ENCODE measurements at regions not wholly inside any gene's neighbourhood (a gene's known extent, or its start where the extent isn't known, plus 50 kb on each side); places are given as distances from the start of the nearest gene placed in this dataset.
A peak's percentile ranks its signal among the peaks of the same experiment; 100 is the strongest.
"Not testable (repeated sequence)": the region's sequence is repeated elsewhere in the genome, so short reads cannot be mapped to it uniquely, and the experiment has no call there.

GRCh38 chr22:22052548-22053139 lies 70.1 kb upstream of the TOP3B start:
- not testable (repeated sequence) for DNase-seq

DNA sequence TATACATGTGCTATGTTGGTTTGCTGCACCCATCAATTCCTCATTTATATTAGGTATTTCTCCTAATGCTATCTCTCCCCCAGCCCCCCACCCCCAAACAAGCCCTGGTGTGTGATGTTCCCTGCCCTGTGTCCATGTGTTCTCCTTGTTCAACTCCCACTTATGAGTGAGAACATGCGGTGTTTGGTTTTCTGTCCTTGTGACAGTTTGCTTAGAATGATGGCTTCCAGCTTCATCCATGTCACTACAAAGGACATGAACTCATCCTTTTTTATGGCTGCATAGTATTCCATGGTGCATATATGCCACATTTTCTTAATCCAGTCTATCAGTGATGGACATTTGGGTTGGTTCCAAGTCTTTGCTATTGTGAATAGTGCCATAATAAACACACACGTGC lies 68.4 kb upstream of the TOP3B start:
- not testable (repeated sequence) for DNase-seq

GRCh38 chr22:22050141-22050775 lies 67.7 kb upstream of the TOP3B start:
- DNase-seq: no peak

GRCh38 chr22:22049684-22050083 lies 67.1 kb upstream of the TOP3B start:
- DNase-seq: no peak

GRCh38 chr22:22048981-22049531 lies 66.5 kb upstream of the TOP3B start:
- no peak for DNase-seq

GRCh38 chr22:22048318-22048942 lies 65.8 kb upstream of the TOP3B start:
- no peak for DNase-seq

- DNase-seq: no peak
These were observed 65.2 kb upstream of the TOP3B start for GRCh38 chr22:22047776-22048175.

DNA sequence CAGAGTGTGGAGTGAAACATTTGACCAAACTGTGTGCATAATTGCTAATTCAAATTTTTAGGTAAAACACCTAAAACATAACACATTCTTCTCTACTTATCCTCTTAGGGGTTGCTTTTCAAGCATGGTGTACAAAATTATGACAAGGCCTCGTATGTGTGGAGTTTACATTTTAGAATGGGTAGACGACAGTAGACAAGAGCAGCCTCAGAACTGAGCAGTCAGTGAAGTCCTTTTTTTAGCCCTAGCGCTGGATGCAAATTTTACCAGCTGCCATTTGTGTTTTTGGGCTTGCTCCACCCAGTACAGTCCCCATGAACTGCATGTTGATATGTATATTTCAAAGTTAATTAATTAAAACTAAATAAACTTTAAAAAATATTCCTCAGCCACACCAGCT lies 64.7 kb upstream of the TOP3B start:
- DNase-seq: no peak

DNA sequence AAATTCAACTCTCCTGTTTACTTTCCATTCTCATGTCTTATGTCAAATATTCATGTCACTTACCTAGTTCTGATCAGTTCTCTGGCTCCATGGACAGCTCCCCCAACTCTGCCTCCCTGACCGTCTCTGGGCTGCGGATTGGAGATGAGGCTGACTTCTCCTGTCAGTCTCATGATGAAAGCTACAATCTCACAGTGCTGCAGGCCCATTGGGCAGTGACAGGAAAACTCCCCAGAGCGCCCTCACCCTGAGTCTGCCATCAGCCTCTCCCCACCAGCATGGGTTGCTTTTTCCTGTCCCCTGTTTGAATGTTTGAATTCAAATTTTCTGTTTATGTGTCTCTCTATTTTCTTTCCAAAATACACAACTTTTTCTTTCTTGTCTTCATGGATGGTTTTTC lies 63.8 kb upstream of the TOP3B start:
- DNase-seq: no peak

DNA sequence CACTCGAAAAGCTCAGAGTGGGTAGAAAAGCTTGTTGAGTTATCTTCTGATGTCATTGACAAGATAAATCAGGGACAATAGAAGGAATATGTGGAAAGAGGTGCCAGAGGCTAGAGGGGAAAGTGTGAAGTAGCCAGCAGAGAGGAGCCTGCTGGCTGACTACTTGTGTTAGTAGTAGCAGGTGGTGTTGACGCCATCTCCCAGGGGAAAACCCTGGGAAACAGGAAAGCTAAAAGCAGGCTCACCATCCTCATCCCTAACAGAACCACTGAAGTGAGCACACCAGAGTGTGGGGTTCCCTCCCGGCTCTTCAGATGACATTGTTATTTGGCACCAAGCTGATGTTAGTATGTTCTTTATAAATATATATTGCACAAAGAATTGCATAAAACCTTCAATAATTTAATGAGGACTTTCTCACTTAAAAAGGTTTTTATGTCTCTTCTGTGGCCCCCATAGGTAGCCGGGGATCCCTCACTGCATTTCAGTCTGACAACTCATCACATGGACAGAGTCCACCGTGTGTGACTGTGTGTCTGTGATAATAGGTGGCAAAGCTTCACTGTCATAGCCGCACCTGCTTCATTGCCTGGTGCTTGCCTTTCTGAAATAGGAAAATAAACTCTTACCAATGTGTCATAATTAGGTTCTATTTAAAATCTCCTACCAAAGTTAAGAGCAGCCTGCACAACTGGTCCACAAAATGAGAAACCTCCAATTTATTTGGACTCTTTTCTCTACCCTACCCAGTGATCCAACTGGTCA lies 63.2 kb upstream of the TOP3B start:
- DNase-seq: no peak

GRCh38 chr22:22044153-22044552 lies 61.6 kb upstream of the TOP3B start:
- no peak for DNase-seq

- DNase-seq: no peak
These were observed 60.9 kb upstream of the TOP3B start for GRCh38 chr22:22043296-22044078.

DNA sequence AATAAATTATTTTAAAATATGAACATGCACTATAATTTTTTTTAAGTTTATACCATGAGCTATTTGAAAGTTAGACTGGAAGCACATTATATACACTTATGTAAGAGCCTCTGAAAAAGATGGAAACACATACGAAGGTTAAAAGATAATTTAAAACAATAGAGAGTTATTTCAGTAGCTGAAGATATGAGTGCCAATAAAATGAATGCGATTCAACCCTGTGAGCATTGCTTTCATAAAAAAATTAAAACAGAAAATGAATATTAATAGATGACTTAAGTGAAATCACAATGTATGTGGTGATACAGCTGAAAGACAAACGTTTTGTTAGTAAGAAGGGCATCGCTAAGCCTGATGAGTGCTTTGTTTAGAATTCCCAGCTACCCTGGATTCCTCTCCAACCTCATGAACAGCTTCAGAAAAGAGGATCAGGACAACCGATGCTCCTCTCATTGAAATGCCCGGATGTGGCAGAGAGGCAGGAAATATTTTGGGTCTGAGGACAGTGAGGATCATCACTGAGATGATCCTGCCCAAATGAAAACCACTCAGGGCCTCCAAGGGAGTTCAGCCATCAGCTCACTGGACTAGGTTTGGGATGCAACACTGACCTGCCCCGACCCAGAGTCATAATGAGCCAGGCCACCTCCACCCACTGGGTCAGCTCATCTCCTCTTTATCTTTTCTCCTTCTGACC lies 60.2 kb upstream of the TOP3B start:
- no peak for DNase-seq

GRCh38 chr22:22042009-22042408 lies 59.4 kb upstream of the TOP3B start:
- DNase-seq: no peak

- no peak for DNase-seq
These were observed 58.3 kb upstream of the TOP3B start for GRCh38 chr22:22040908-22041307.

GRCh38 chr22:22040472-22040871 lies 57.9 kb upstream of the TOP3B start:
- no peak for DNase-seq

- no peak for DNase-seq
These were observed 56.9 kb upstream of the TOP3B start for GRCh38 chr22:22039286-22040074.

DNA sequence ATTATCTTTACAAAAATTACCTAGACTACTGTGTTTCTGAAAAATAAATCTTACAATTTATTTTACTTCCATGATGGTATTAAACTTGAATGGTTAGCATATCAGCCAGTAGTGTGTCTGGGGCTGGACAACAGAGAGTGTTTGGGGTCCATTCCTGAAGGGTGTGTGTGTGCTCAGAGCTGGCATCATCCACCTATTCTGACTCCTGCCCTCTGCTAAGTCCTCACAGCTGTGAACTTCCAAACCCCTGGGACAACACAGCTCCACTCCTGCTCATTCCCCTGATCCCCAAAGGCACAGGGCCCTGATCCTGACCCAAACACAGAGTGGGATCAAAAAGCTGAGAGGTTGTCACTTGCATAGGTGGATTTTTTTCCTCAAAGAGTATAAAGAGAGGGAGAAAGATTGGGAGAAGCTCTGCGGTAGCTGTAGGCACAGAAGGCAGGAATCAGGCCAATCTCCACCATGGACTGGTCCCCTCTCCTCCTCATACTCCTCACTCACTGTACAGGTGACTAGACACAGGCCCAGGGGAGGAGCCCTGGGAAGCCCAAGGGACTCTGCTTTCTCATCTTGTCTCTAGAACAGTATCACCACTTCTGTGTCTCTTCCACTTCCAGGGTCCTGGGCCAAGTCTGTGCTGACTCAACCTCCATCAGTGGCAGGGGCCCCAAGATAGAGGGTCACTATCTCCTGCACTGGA lies 55.7 kb upstream of the TOP3B start:
- no peak for DNase-seq

- peak; percentile 11 for DNase-seq
These were observed 55.2 kb upstream of the TOP3B start for GRCh38 chr22:22037740-22038139.

DNA sequence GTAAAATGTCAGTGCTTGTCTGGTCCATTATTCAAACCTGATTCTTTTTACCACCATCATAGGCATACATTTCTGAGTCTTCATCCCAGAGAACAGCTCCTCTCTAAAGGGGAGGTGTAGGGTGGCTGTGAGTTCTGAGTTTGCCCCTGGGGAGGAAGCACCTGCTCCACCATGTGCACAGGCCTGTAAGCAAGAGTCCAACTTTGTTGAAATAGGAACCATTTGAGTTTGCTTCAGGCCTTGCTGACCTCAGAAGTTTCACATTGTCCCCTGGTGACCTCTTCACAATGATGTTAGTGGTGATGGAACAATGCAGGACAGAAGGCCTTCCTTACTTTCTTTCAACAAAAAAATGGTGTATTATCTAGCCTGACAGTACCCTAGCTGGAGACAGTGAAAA lies 54.6 kb upstream of the TOP3B start:
- DNase-seq: no peak

DNA sequence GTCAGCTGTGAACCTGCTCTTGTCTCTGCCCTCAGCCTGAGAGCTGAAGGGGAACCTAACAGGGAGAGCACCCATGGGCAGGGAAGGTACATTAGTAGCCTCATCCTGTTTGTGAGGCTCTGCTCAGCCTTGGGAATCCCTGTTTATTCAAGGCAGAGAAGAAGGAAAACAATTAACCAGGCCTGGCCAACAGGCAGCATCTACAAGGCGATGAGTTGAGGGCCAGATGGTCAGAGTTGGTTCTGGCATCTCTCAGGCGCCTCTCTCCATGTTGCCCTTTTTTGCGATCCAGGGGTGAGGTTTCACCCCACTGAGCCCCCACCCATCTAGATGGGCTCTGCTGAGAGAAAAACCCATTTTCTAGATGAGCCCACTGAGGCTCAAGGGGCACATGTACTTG lies 54.0 kb upstream of the TOP3B start:
- DNase-seq: no peak
